ENCODE measurements at regions not wholly inside any gene's neighbourhood (a gene's known extent, or its start where the extent isn't known, plus 50 kb on each side); places are given as distances from the start of the nearest gene placed in this dataset.

DNA sequence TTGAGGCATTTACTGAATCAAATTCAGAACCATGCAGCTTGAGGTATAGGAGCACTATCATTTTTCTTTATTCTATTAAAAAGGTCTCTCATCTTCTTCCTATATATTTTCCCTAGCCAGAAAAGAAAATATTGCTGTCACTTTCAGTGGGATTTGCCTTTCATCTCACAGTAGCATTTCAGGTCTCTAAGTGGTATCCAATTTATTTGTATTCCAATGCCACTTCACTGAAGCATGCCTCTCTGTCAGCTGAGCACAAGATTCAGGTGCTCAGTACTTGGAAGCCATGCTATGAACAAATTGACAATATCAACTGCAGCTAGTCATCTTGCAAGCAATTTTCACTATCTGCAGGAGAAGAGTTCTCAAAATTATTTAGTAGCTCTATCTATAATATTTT, 457.2 kb upstream of the SLC39A10 start:
- H3K36me3 ChIP-seq (ENCODE audit: control insufficient read depth in 1 of 2, insufficient read depth in 2 of 2, low read length in 2 of 2) = no peaks in the 10 kb centered on the region
- no peak for ATAC-seq
- ChIA-PET RAD21 (ENCODE audit: low non-redundant PET in 1 of 2, low total read pairs in 2 of 2, uncharacterized antibody in 2 of 2, unreplicated experiment in 2 of 2) (no interaction called here), CTCF (no interaction called here), POLR2A (no interaction called here)
- H3K4me3 ChIP-seq (replicated peaks in 1 of 2; ENCODE audit: low read depth in 1 of 2, low read length in 2 of 2) = no peak overlapping the region
- H4K20me1 ChIP-seq (ENCODE audit: insufficient read depth) = no peaks in the 10 kb centered on the region
- no peaks in the 10 kb centered on the region for H3K9me3 ChIP-seq (ENCODE audit: control insufficient read depth in 1 of 2, insufficient read depth in 1 of 2, low read depth in 1 of 2, low read length in 2 of 2)
- no peak overlapping the region for H3K4me2 ChIP-seq (ENCODE audit: low read length)
- 0 out of 4 replicates have a peak, but pooled peaks cover 0 to 6% of the 10 kb centered on the region in 2 experiments for H3K4me1 ChIP-seq (ENCODE audit: control insufficient read depth in 1 of 2, insufficient read depth in 2 of 2, low read length in 2 of 2)
- no peak overlapping the region for H2AFZ ChIP-seq (ENCODE audit: low read depth, low read length, poor library complexity, severe bottlenecking)
- H3K9me2 ChIP-seq (ENCODE audit: insufficient read depth) = no peaks in the 10 kb centered on the region
- DNase-seq (ENCODE audit: low read depth, low spot score) = no peak
- H3K79me2 ChIP-seq (ENCODE audit: insufficient read depth, low read length) = no peaks in the 10 kb centered on the region
- no peak overlapping the region for H3K27ac ChIP-seq (ENCODE audit: low read depth, low read length)
- intact Hi-C loops (cut with micrococcal nuclease) = no loop called here
- TF ChIP-seq ZNF274 (IDR thresholded peaks at IDR 0.05; ENCODE audit: low read depth, low read length) (no peak), POLR2A (IDR thresholded peaks at IDR 0.05; ENCODE audit: borderline replicate concordance, extremely low read depth, insufficient read depth, insufficient read length) (no peak), SP1 (IDR thresholded peaks at IDR 0.05; ENCODE audit: low read depth) (no peak), RAD21 (IDR thresholded peaks at IDR 0.05; ENCODE audit: low read depth) (no peak), JUND (IDR thresholded peaks at IDR 0.05) (no peak), FOSL1 (IDR thresholded peaks at IDR 0.05; ENCODE audit: low read depth) (no peak), SRF (IDR thresholded peaks at IDR 0.05; ENCODE audit: low read depth) (no peak), TCF7L2 (IDR thresholded peaks at IDR 0.05; ENCODE audit: borderline replicate concordance, extremely low read depth, insufficient read depth, insufficient read length) (no peak), YY1 (IDR thresholded peaks at IDR 0.05; ENCODE audit: extremely low read depth, insufficient replicate concordance, low read depth, low read length) (no peak)
- TF ChIP-seq, protein P1, sequence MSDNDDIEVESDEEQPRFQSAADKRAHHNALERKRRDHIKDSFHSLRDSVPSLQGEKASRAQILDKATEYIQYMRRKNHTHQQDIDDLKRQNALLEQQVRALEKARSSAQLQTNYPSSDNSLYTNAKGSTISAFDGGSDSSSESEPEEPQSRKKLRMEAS (IDR thresholded peaks at IDR 0.05) = no peak
- no TSS peak for BruUV-seq (replicated peaks)
- no peak overlapping the region for H3K9ac ChIP-seq (ENCODE audit: low read length)
- H3K27me3 ChIP-seq (ENCODE audit: insufficient read depth, low read length) = no peaks in the 10 kb centered on the region

DNA sequence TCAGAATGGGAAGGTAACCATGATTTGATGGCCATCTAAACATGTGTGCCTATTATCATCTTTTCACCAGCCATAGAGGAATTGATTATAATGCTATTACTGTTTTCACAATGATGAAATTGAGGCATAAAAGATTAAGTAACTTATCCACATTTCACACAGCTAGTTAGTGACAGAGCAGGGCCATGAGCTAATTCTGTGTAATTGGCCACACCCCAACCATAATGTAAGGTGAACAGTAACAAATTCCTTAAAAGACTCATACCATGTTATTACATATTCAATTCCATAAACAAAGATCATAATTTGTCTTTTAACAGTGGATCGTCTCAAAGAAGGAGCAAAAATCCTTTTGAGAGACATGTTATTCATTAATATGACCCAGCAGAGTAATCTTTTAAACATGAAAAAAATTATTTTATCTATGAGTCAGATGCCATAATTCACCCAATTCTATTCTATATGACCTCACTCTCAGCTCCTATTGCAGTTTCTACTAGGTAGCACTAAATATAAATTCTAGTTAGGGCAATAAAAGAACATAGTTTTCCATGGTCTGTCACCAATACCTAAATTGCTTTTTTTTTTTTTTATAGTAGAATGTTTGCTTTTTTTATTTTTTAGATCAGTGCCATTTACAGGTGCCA, 475.8 kb upstream of the SLC39A10 start:
- intact Hi-C loops (cut with micrococcal nuclease) = no loop called here
- BruUV-seq (replicated peaks) = no TSS peak
- Histone ChIP-seq H3K4me2 (ENCODE audit: low read length) (no peak overlapping the region), H2AFZ (ENCODE audit: low read depth, low read length, poor library complexity, severe bottlenecking) (no peak overlapping the region), H3K79me2 (ENCODE audit: insufficient read depth, low read length) (no peaks in the 10 kb centered on the region), H3K4me1 (ENCODE audit: control insufficient read depth in 1 of 2, insufficient read depth in 2 of 2, low read length in 2 of 2) (no peaks in the 10 kb centered on the region), H3K27me3 (ENCODE audit: insufficient read depth, low read length) (no peaks in the 10 kb centered on the region), H3K36me3 (ENCODE audit: control insufficient read depth in 1 of 2, insufficient read depth in 2 of 2, low read length in 2 of 2) (no peaks in the 10 kb centered on the region), H4K20me1 (ENCODE audit: insufficient read depth) (no peaks in the 10 kb centered on the region), H3K9me2 (ENCODE audit: insufficient read depth) (no peaks in the 10 kb centered on the region), H3K27ac (ENCODE audit: low read depth, low read length) (no peak overlapping the region), H3K9me3 (ENCODE audit: control insufficient read depth in 1 of 2, insufficient read depth in 1 of 2, low read depth in 1 of 2, low read length in 2 of 2) (no peaks in the 10 kb centered on the region), H3K9ac (ENCODE audit: low read length) (no peak overlapping the region), H3K4me3 (replicated peaks in 1 of 2; ENCODE audit: low read depth in 1 of 2, low read length in 2 of 2) (no peak overlapping the region)
- DNase-seq (ENCODE audit: low read depth, low spot score) (no peak), ATAC-seq (no peak)
- POLR2A ChIA-PET = no interaction called here
- CTCF ChIA-PET = no interaction called here
- TF ChIP-seq CBX3 (IDR thresholded peaks at IDR 0.05; ENCODE audit: low read depth) (no peak), POLR2AphosphoS5 (IDR thresholded peaks at IDR 0.05; ENCODE audit: low read depth, low read length) (no peak)
- RAD21 ChIA-PET (ENCODE audit: low non-redundant PET in 1 of 2, low total read pairs in 2 of 2, uncharacterized antibody in 2 of 2, unreplicated experiment in 2 of 2) = no interaction called here

Measured in HCT116 (cell line).